Thoracic aorta (tissue), 2 donors: ENCODE measurements at regions not wholly inside any gene's neighbourhood (a gene's known extent, or its start where the extent isn't known, plus 50 kb on each side); places are given as distances from the start of the nearest gene placed in this dataset.

Source experiments
- ATAC-seq: fragments of 150-250 bp; one replicate; pipeline ENCODE4 v1.8.0; 2017; ENCODE audit warnings: low read depth; ENCODE audit not compliant: insufficient number of reproducible peaks, low FRiP score
- DNase-seq: peaks from one replicate; pipeline ENCODE4 v3.0.0-alpha.2; 2020; ENCODE audit warnings: low spot score
- H3K27ac ChIP-seq, 2 donors: fragments of 200-600 bp; sonication (generic); 1 replicate in 1 of 2; 2 replicates in 1 of 2; pipeline ENCODE4 v1.5.1; 2016; ENCODE audit warnings: mild to moderate bottlenecking in 2 of 2, moderate library complexity in 2 of 2
- H3K27me3 ChIP-seq: fragments of 200-600 bp; sonication (generic); replicated peaks from 2 replicates; pipeline ENCODE4 v1.6.0; 2016; ENCODE audit warnings: mild to moderate bottlenecking; ENCODE audit not compliant: insufficient read depth
- H3K36me3 ChIP-seq: fragments of 200-600 bp; sonication (generic); one replicate; pipeline ENCODE4 v1.5.1; 2016
- H3K4me1 ChIP-seq, 2 donors: fragments of 200-600 bp; sonication (generic); 1 replicate in 1 of 2; 2 replicates in 1 of 2; pipeline versions ENCODE4 v1.5.1 to v1.6.0; 2016; ENCODE audit warnings: low read depth in 2 of 2, mild to moderate bottlenecking in 1 of 2; ENCODE audit not compliant: control insufficient read depth in 1 of 2
- H3K4me3 ChIP-seq: fragments of 200-600 bp; sonication (generic); 2 replicates; pipeline ENCODE4 v1.5.1; 2016; ENCODE audit warnings: mild to moderate bottlenecking
- H3K9me3 ChIP-seq: fragments of 200-600 bp; sonication (generic); 2 replicates; pipeline ENCODE4 v1.5.1; 2016
- TF ChIP-seq, protein P1 (sequence below): fragments of 200-600 bp; sonication (generic); IDR thresholded peaks from one replicate; pipeline ENCODE4 v1.5.1; 2019; ENCODE audit warnings: antibody characterized with exemption

DNA sequence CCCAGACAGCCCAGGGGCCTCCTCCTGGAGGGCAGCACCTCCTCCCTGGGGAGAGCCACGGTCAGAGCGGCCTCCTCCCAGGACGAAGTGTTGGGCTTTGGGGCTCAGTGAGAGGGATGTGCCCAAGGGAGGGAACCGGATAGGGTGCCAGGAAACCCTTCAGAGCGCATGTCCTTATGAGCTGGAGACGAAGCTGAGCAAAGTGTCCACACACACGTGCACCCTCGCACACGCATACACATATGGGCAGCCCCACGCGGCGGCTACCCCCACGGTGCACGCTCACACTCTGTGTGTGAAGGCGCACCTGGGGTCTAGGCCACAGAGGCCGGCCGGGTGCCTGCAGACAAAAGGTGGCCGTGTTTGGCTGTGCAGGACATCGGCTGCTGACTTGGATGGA is 106.1 kb upstream of the HDAC4 start:
- TF ChIP-seq, protein P1, sequence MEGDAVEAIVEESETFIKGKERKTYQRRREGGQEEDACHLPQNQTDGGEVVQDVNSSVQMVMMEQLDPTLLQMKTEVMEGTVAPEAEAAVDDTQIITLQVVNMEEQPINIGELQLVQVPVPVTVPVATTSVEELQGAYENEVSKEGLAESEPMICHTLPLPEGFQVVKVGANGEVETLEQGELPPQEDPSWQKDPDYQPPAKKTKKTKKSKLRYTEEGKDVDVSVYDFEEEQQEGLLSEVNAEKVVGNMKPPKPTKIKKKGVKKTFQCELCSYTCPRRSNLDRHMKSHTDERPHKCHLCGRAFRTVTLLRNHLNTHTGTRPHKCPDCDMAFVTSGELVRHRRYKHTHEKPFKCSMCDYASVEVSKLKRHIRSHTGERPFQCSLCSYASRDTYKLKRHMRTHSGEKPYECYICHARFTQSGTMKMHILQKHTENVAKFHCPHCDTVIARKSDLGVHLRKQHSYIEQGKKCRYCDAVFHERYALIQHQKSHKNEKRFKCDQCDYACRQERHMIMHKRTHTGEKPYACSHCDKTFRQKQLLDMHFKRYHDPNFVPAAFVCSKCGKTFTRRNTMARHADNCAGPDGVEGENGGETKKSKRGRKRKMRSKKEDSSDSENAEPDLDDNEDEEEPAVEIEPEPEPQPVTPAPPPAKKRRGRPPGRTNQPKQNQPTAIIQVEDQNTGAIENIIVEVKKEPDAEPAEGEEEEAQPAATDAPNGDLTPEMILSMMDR: no peak
- H3K27me3 ChIP-seq: no peaks in the 10 kb centered on the region
- no peaks in the 10 kb centered on the region for H3K9me3 ChIP-seq
- H3K4me3 ChIP-seq: no peak overlapping the region
- no peaks in the 10 kb centered on the region for H3K36me3 ChIP-seq
- ATAC-seq (no peak), DNase-seq (no peak)
- H3K4me1 ChIP-seq: no peaks in the 10 kb centered on the region
- H3K27ac ChIP-seq: no peak overlapping the region

DNA sequence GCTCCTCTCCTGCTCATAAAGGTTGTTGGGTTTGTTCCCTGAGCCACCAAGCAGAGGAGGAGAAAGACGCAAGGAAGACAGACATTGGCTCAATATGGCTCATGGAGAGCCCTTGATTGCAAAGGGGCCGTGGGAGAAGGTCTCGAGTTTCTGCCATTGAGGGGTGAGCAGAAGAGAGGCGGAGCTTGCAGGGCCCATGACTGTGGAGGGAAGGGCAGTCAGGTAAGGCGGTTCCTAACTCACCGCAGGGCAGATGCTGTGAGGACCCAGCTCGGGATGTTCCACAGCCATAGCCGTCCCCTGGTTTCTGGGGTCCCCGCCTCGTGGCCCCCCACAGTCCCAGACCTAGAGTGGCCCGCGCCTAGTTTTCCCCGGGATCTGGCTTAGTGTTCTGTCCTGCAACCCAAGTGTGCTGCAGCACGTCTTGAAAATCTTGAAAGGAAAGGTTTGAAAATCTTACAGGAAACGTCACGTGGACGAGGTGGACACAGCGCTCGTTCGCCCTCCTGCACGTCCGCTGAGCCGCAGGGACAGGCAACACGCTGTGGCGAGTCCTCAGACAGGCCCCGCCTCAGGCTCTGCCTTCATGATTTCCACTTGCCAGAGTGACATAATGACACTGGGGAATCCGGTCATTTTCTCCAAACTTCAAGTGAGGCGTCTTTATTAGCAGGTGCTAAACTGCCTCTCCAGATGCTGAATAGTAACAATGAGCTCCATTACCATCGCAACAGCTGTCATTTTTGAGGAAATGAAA is 105.5 kb upstream of the HDAC4 start:
- TF ChIP-seq, protein P1: no peak
- H3K9me3 ChIP-seq: no peaks in the 10 kb centered on the region
- H3K36me3 ChIP-seq: no peaks in the 10 kb centered on the region
- H3K4me3 ChIP-seq: no peak overlapping the region
- no peaks in the 10 kb centered on the region for H3K27me3 ChIP-seq
- no peaks in the 10 kb centered on the region for H3K4me1 ChIP-seq
- ATAC-seq (no peak), DNase-seq (no peak)
- H3K27ac ChIP-seq: no peak overlapping the region

DNA sequence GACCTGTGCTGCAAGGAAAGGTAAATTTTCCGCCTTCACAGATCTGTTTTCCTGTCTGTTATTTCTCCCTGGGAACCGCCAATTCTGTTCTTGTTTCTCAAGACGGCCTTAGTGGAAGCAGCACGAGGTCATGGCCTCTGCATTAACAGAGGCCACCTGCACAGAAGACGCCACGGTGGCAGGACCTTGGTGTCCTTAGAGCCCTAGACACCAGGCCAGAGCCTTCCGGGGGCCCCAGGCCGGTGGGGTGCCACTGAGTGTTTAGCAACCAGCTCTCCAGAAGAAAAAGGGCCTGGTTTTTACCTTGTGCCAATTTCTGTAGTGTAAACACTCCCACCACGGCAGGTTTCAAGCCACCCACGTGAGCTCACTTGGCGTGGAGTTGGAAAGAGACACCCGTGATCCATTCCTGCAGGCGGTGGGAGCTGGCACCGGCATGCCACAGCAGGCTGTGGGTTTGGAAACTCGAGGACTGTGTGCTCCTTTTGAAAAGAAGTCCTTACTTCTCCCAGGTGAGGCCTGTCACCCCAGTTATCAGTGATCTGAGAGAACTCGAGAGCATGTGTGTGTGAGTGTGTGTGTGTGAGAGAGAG is 103.9 kb upstream of the HDAC4 start:
- no peak for ATAC-seq
- TF ChIP-seq, protein P1: no peak

DNA sequence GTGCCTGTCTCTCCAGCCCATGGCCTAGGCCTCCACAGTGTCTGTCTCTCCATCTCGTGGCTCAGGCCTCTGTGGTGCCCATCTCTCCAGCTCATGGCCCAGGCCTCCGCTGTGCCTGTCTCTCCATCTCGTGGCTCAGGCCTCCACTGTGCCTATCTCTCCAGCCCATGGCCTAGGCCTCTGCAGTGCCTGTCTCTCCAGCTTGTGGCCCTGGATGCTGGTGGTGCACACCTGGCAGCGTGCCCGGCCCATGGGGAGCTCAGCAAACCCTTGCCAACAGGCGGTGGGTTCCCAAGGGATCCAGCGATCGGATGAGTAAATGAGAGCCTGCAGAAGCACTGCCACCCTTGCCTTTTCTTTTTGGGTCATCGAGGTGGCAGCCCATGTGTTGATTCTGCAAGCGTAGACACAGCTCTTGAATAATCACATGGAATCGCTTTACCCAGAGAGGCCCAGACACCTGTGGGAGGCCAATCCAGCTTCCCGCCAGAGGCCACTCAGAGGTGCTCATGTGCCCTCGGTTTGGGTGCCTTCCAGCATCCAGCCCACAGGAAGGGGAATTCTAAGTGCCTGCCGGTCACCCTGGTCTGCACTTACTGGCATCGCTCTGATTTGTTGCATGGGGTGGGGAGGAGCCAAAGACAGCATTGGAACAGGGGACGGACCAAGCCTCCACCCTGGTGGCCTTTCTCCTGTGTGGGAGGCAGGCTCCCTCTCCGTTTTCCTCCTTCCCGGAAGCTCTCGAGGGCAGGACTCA is 101.8 kb upstream of the HDAC4 start:
- no peak for ATAC-seq

More for the DNA sequence above, 103.9 kb upstream of the HDAC4 start:
- Histone ChIP-seq H3K4me1 (peaks cover 0 to 10% of the 10 kb centered on the region in 2 donors), H3K27ac (no peak overlapping the region), H3K27me3 (no peaks in the 10 kb centered on the region), H3K36me3 (no peaks in the 10 kb centered on the region), H3K4me3 (no peak overlapping the region), H3K9me3 (no peaks in the 10 kb centered on the region)
- no peak for DNase-seq

More for the DNA sequence above, 101.8 kb upstream of the HDAC4 start:
- TF ChIP-seq, protein P1: no peak
- Histone ChIP-seq H3K9me3 (no peaks in the 10 kb centered on the region), H3K27ac (no peak overlapping the region), H3K27me3 (no peaks in the 10 kb centered on the region), H3K36me3 (no peaks in the 10 kb centered on the region), H3K4me3 (no peak overlapping the region), H3K4me1 (peaks cover 3 to 19% of the 10 kb centered on the region in 2 donors)
- DNase-seq: no peak
